IMR-90 (cell line): ENCODE measurements at regions not wholly inside any gene's neighbourhood (a gene's known extent, or its start where the extent isn't known, plus 50 kb on each side); places are given as distances from the start of the nearest gene placed in this dataset.

Experiments used
- ATAC-seq: fragments of 200-7000 bp; cut with Tn5 transposase; 2 replicates; pipeline ENCODE4 v1.9.1; 2020; ENCODE audit warnings: low read depth, mild to moderate bottlenecking, moderate library complexity
- BruUV-seq: library from RNA; stranded (reverse); fragments of 400-500 nt; replicated peaks from 2 replicates; lab custom pipeline; 2021; lab: Mats Ljungman, UMichigan
- CTCF ChIA-PET: fragments of 300-600 bp; formaldehyde crosslinking; extraction: SDS; loops from one replicate; lab custom pipeline; 2021; ENCODE audit warnings: antibody characterized with exemption; lab: Yijun Ruan, JAX
- POLR2A ChIA-PET: fragments of 300-600 bp; sonication (Branson Sonifier 250); formaldehyde crosslinking; loops from one replicate; lab custom pipeline; 2022; ENCODE audit warnings: antibody characterized with exemption; ENCODE audit not compliant: unreplicated experiment; lab: Charles Lee
- DNase-seq: peaks from one replicate; pipeline ENCODE4 v3.0.0; 2013
- H2AFZ ChIP-seq: replicated peaks from 2 replicates; pipeline ENCODE3; 2013; ENCODE audit warnings: low read length, mild to moderate bottlenecking; ENCODE audit not compliant: poor library complexity
- H2AK5ac ChIP-seq: 2 replicates; pipeline ENCODE4 v1.6.1; 2013; ENCODE audit warnings: low read depth, low read length, inconsistent platforms
- H2AK9ac ChIP-seq: replicated peaks from 2 replicates; pipeline ENCODE3; 2013; ENCODE audit warnings: mild to moderate bottlenecking, low read depth, low read length, moderate library complexity; ENCODE audit not compliant: poor library complexity
- H2BK120ac ChIP-seq: 2 replicates; pipeline ENCODE4 v1.6.1; 2013; ENCODE audit warnings: low read depth, low read length, inconsistent platforms
- H2BK15ac ChIP-seq: 3 replicates; pipeline ENCODE4 v1.6.1; 2013; ENCODE audit warnings: low read depth, low read length, inconsistent platforms
- H2BK20ac ChIP-seq: 2 replicates; pipeline ENCODE4 v1.6.1; 2013; ENCODE audit warnings: low read depth, mild to moderate bottlenecking, inconsistent platforms, low read length, moderate library complexity
- H2BK5ac ChIP-seq: 2 replicates; pipeline ENCODE4 v1.6.1; 2013; ENCODE audit warnings: mild to moderate bottlenecking, low read depth, low read length, inconsistent platforms; ENCODE audit not compliant: poor library complexity, severe bottlenecking
- H3K14ac ChIP-seq: replicated peaks from 2 replicates; pipeline ENCODE4 v1.6.1; 2013; ENCODE audit warnings: low read depth, low read length, inconsistent platforms
- H3K18ac ChIP-seq: 2 replicates; pipeline ENCODE4 v1.6.1; 2013; ENCODE audit warnings: low read depth, low read length, control low read depth
- H3K23ac ChIP-seq: 2 replicates; pipeline ENCODE4 v1.6.1; 2013; ENCODE audit warnings: low read depth, low read length, inconsistent platforms
- H3K27ac ChIP-seq: 2 replicates; pipeline ENCODE4 v1.5.1; 2013; ENCODE audit warnings: mild to moderate bottlenecking, control low read depth, low read length; ENCODE audit not compliant: insufficient read depth
- H3K27me3 ChIP-seq: 2 replicates; pipeline ENCODE4 v1.6.1; 2013; ENCODE audit warnings: low read length; ENCODE audit not compliant: control insufficient read depth, insufficient read depth
- H3K36me3 ChIP-seq: 2 replicates; pipeline ENCODE4 v1.6.1; 2013; ENCODE audit warnings: low read length, mixed read lengths; ENCODE audit not compliant: control insufficient read depth, insufficient read depth
- H3K4ac ChIP-seq: 2 replicates; pipeline ENCODE4 v1.6.1; 2013; ENCODE audit warnings: low read depth, low read length, inconsistent platforms
- H3K4me1 ChIP-seq: 2 replicates; pipeline ENCODE4 v1.6.1; 2013; ENCODE audit warnings: low read length, mixed read lengths; ENCODE audit not compliant: control insufficient read depth, insufficient read depth
- H3K4me2 ChIP-seq: 2 replicates; pipeline ENCODE4 v1.6.1; 2013; ENCODE audit warnings: low read depth, mild to moderate bottlenecking, control low read depth, low read length, moderate library complexity
- H3K4me3 ChIP-seq: 2 replicates; pipeline ENCODE4 v1.5.1; 2013; ENCODE audit warnings: low read depth, mild to moderate bottlenecking, control low read depth, low read length, moderate library complexity; ENCODE audit not compliant: insufficient read depth
- H3K56ac ChIP-seq: 2 replicates; pipeline ENCODE4 v1.6.1; 2013; ENCODE audit warnings: low read length, inconsistent platforms; ENCODE audit not compliant: insufficient read depth; ENCODE audit errors: extremely low read depth
- H3K79me1 ChIP-seq, 2 experiments: 2 replicates each; pipeline ENCODE4 v1.6.1; 2013; ENCODE audit warnings: low read length in 2 of 2, inconsistent platforms in 1 of 2, low read depth in 1 of 2
- H3K9ac ChIP-seq: 2 replicates; pipeline ENCODE4 v1.6.1; 2013; ENCODE audit warnings: low read depth, low read length, control low read depth
- H3K9me1 ChIP-seq: 2 replicates; pipeline ENCODE4 v1.6.1; 2013; ENCODE audit warnings: low read length, inconsistent platforms; ENCODE audit not compliant: insufficient read depth
- H3K9me3 ChIP-seq: 2 replicates; pipeline ENCODE4 v1.6.1; 2013; ENCODE audit warnings: low read length; ENCODE audit not compliant: control insufficient read depth, insufficient read depth
- H4K20me1 ChIP-seq: 2 replicates; pipeline ENCODE4 v1.6.1; 2013; ENCODE audit warnings: low read length, inconsistent platforms; ENCODE audit not compliant: insufficient read depth
- H4K5ac ChIP-seq: 2 replicates; pipeline ENCODE4 v1.6.1; 2013; ENCODE audit warnings: mild to moderate bottlenecking, low read depth, low read length, control low read depth
- H4K8ac ChIP-seq, 2 experiments: 2 replicates each; pipeline ENCODE4 v1.6.1; 2013; ENCODE audit warnings: low read depth in 2 of 2, low read length in 2 of 2, control low read depth in 1 of 2, inconsistent platforms in 1 of 2
- H4K91ac ChIP-seq: 2 replicates; pipeline ENCODE4 v1.6.1; 2013; ENCODE audit warnings: low read depth, low read length, inconsistent platforms; ENCODE audit not compliant: insufficient read depth
- BHLHE40 ChIP-seq: fragments of 150-350 bp; IDR thresholded peaks from 2 replicates; pipeline ENCODE4 v1.6.1; 2016; ENCODE audit warnings: mild to moderate bottlenecking, low read depth, low read length
- CEBPB ChIP-seq: IDR thresholded peaks from 2 replicates; pipeline ENCODE4 v1.6.1; 2012; ENCODE audit warnings: low read depth, low read length, improper control_type of control experiment
- CHD1 ChIP-seq: IDR thresholded peaks from 2 replicates; pipeline ENCODE4 v1.6.1; 2012; ENCODE audit warnings: low read depth, low read length, improper control_type of control experiment
- CTCF ChIP-seq: conservative IDR thresholded peaks from 2 replicates; pipeline ENCODE4 v1.5.1; 2012; ENCODE audit warnings: mild to moderate bottlenecking, low read depth, low read length, improper control_type of control experiment
- ELK1 ChIP-seq: fragments of 150-350 bp; IDR thresholded peaks from 2 replicates; pipeline ENCODE4 v1.6.1; 2016; ENCODE audit warnings: low read depth, mild to moderate bottlenecking, low read length, moderate library complexity, borderline replicate concordance
- MAFK ChIP-seq: IDR thresholded peaks from 2 replicates; pipeline ENCODE4 v1.6.1; 2012; ENCODE audit warnings: low read depth, low read length, improper control_type of control experiment
- MAZ ChIP-seq: IDR thresholded peaks from 2 replicates; pipeline ENCODE4 v1.6.1; 2012; ENCODE audit warnings: low read depth, mild to moderate bottlenecking, low read length, improper control_type of control experiment, moderate library complexity, borderline replicate concordance
- MXI1 ChIP-seq: IDR thresholded peaks from 2 replicates; pipeline ENCODE4 v1.6.1; 2012; ENCODE audit warnings: low read depth, mild to moderate bottlenecking, low read length, moderate library complexity, borderline replicate concordance
- NFE2L2 ChIP-seq: fragments of 150-350 bp; IDR thresholded peaks from 2 replicates; pipeline ENCODE4 v1.6.1; 2016; ENCODE audit warnings: low read depth, mild to moderate bottlenecking, low read length
- POLR2A ChIP-seq: IDR thresholded peaks from 2 replicates; pipeline ENCODE4 v1.6.1; 2012; ENCODE audit warnings: mild to moderate bottlenecking, low read depth, low read length
- RAD21 ChIP-seq: IDR thresholded peaks from 2 replicates; pipeline ENCODE4 v1.6.1; 2012; ENCODE audit warnings: low read length, improper control_type of control experiment
- RCOR1 ChIP-seq: IDR thresholded peaks from 2 replicates; pipeline ENCODE4 v1.6.1; 2012; ENCODE audit warnings: mild to moderate bottlenecking, low read length, improper control_type of control experiment; ENCODE audit not compliant: insufficient replicate concordance
- RFX5 ChIP-seq: IDR thresholded peaks from 2 replicates; pipeline ENCODE4 v1.8.0; 2012; ENCODE audit warnings: low read depth, mild to moderate bottlenecking, low read length, moderate library complexity
- SMC3 ChIP-seq: fragments of 150-350 bp; IDR thresholded peaks from 2 replicates; pipeline ENCODE4 v1.6.1; 2016; ENCODE audit warnings: low read depth, mild to moderate bottlenecking, antibody characterized with exemption, low read length, moderate library complexity
- USF2 ChIP-seq: fragments of 150-350 bp; IDR thresholded peaks from 2 replicates; pipeline ENCODE4 v1.6.1; 2017; ENCODE audit warnings: mild to moderate bottlenecking, antibody characterized with exemption, low read length, low read depth
- dilution Hi-C: fragments of 300-500 bp; cut with HindIII; formaldehyde crosslinking; loops from one replicate; pipeline ENCODE4 v1.14.3; 2018; ENCODE audit warnings: low sequenced_read_pairs; ENCODE audit not compliant: unreplicated experiment
- in situ Hi-C: fragments of 300-500 bp; cut with MboI; formaldehyde crosslinking; loops from 3 replicates; pipeline ENCODE4 v1.14.3; 2019; ENCODE audit warnings: low sequenced_read_pairs, inconsistent platforms, mixed read lengths
- intact Hi-C: fragments of 100-400 bp; cut with micrococcal nuclease; formaldehyde crosslinking; loops from 2 replicates; pipeline ENCODE4 v1.10.0; 2022

DNA sequence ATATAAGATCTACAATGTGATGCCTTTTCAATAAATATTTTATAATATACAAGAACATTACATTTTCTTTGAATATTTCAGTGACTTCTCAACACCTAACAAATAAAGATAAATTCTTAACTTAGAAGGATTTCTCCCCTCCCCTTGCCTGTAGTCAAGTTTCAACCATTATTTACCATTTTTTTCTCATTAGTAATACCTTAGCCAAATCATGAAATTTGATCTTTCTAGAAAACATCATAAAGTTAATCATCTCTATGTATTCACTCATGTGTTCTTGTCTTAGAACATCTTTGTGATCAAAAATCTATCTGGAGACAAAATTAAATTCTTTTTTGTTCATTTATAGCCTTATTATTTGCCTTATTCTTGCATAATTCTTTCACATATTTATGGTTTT, 1201.8 kb upstream of the EPHA6 start:
- H2AFZ ChIP-seq, result no peak overlapping the region
- H3K18ac ChIP-seq, result no peak overlapping the region
- H3K36me3 ChIP-seq, result no peaks in the 10 kb centered on the region
- no peak overlapping the region for H2BK15ac ChIP-seq
- no peak overlapping the region for H3K4me3 ChIP-seq
- no peak overlapping the region for H3K23ac ChIP-seq
- ChIA-PET CTCF (interaction anchor here (0.5 to 0.8 kb wide), 2 partner anchors 179 to 1612 kb away, joined by 4 read pairs; no protein-coding TSS in a partner anchor), POLR2A (no interaction called here)
- no peaks in the 10 kb centered on the region for H3K4me1 ChIP-seq
- H2AK9ac ChIP-seq, result no peak overlapping the region
- H3K14ac ChIP-seq, result no peak overlapping the region
- DNase-seq (no peak), ATAC-seq (no peak)
- H3K56ac ChIP-seq, result no peak overlapping the region
- in situ Hi-C loops (no loop called here), intact Hi-C loops (no loop called here), dilution Hi-C loops (no loop called here)
- no peaks in the 10 kb centered on the region for H3K27me3 ChIP-seq
- no TSS peak for BruUV-seq
- H2BK5ac ChIP-seq, result no peak overlapping the region
- no peak overlapping the region for H4K8ac ChIP-seq
- peaks cover 6% of the 10 kb centered on the region for H3K9me3 ChIP-seq
- no peak overlapping the region for H4K91ac ChIP-seq
- H2BK20ac ChIP-seq, result no peak overlapping the region
- TF ChIP-seq RAD21, result no peak
- TF ChIP-seq ELK1, result no peak
- TF ChIP-seq USF2, result no peak
- no peak for TF ChIP-seq CEBPB
- TF ChIP-seq CTCF, result no peak
- TF ChIP-seq BHLHE40, result no peak
- no peak for TF ChIP-seq MXI1
- no peak for TF ChIP-seq MAFK
- no peak for TF ChIP-seq NFE2L2
- TF ChIP-seq POLR2A, result no peak
- TF ChIP-seq RFX5, result no peak
- no peak for TF ChIP-seq RCOR1
- no peak for TF ChIP-seq SMC3
- no peak for TF ChIP-seq MAZ
- TF ChIP-seq CHD1, result no peak
- no peak overlapping the region for H3K27ac ChIP-seq
- H2BK120ac ChIP-seq, result no peak overlapping the region
- no peak overlapping the region for H3K4me2 ChIP-seq
- no peaks in the 10 kb centered on the region for H3K79me1 ChIP-seq
- no peak overlapping the region for H3K4ac ChIP-seq
- no peak overlapping the region for H4K5ac ChIP-seq
- H3K9ac ChIP-seq, result no peak overlapping the region
- no peak overlapping the region for H2AK5ac ChIP-seq
- no peaks in the 10 kb centered on the region for H3K9me1 ChIP-seq
- no peaks in the 10 kb centered on the region for H4K20me1 ChIP-seq
